ENCODE measurements at regions not wholly inside any gene's neighbourhood (a gene's known extent, or its start where the extent isn't known, plus 50 kb on each side); places are given as distances from the start of the nearest gene placed in this dataset.

- TF ChIP-seq FOXP2 (optimal IDR thresholded peaks at IDR 0.05; ENCODE audit: borderline replicate concordance, extremely low read depth, extremely low read length, insufficient read depth) (no peak), REST (IDR thresholded peaks at IDR 0.05; ENCODE audit: insufficient read depth in 1 of 2, low read depth in 2 of 2, low read length in 2 of 2) (no peak), TAF1 (IDR thresholded peaks at IDR 0.05; ENCODE audit: borderline replicate concordance, insufficient read depth, low read length) (no peak), POLR2AphosphoS5 (IDR thresholded peaks at IDR 0.05; ENCODE audit: low read depth, low read length) (no peak)
Observed at GRCh38 chr10:58030208-58030607, 237.5 kb downstream of the IPMK start.

GRCh38 chr10:58028597-58029366 lies 238.9 kb downstream of the IPMK start:
- TF ChIP-seq FOXP2 (optimal IDR thresholded peaks at IDR 0.05; ENCODE audit: borderline replicate concordance, extremely low read depth, extremely low read length, insufficient read depth) (no peak), TAF1 (IDR thresholded peaks at IDR 0.05; ENCODE audit: borderline replicate concordance, insufficient read depth, low read length) (no peak), POLR2AphosphoS5 (IDR thresholded peaks at IDR 0.05; ENCODE audit: low read depth, low read length) (no peak), REST (IDR thresholded peaks at IDR 0.05; ENCODE audit: insufficient read depth in 1 of 2, low read depth in 2 of 2, low read length in 2 of 2) (no peak), SIN3A (IDR thresholded peaks at IDR 0.05; ENCODE audit: borderline replicate concordance, insufficient read depth, low read length) (no peak)

- no peak for TF ChIP-seq REST (IDR thresholded peaks at IDR 0.05; ENCODE audit: insufficient read depth in 1 of 2, low read depth in 2 of 2, low read length in 2 of 2)
- TF ChIP-seq TAF1 (IDR thresholded peaks at IDR 0.05; ENCODE audit: borderline replicate concordance, insufficient read depth, low read length): no peak
- no peak for TF ChIP-seq SIN3A (IDR thresholded peaks at IDR 0.05; ENCODE audit: borderline replicate concordance, insufficient read depth, low read length)
- TF ChIP-seq POLR2AphosphoS5 (IDR thresholded peaks at IDR 0.05; ENCODE audit: low read depth, low read length): no peak
- no peak for TF ChIP-seq FOXP2 (optimal IDR thresholded peaks at IDR 0.05; ENCODE audit: borderline replicate concordance, extremely low read depth, extremely low read length, insufficient read depth)
Observed at GRCh38 chr10:58027426-58027825, 240.3 kb downstream of the IPMK start.

GRCh38 chr10:58026036-58026435 lies 241.7 kb downstream of the IPMK start:
- TF ChIP-seq POLR2AphosphoS5 (IDR thresholded peaks at IDR 0.05; ENCODE audit: low read depth, low read length) (no peak), TAF1 (IDR thresholded peaks at IDR 0.05; ENCODE audit: borderline replicate concordance, insufficient read depth, low read length) (no peak), REST (IDR thresholded peaks at IDR 0.05; ENCODE audit: insufficient read depth in 1 of 2, low read depth in 2 of 2, low read length in 2 of 2) (no peak), SIN3A (IDR thresholded peaks at IDR 0.05; ENCODE audit: borderline replicate concordance, insufficient read depth, low read length) (no peak), FOXP2 (optimal IDR thresholded peaks at IDR 0.05; ENCODE audit: borderline replicate concordance, extremely low read depth, extremely low read length, insufficient read depth) (no peak)

Data from PFSK-1 (cell line).